KMS-11 (cell line): ENCODE measurements at regions not wholly inside any gene's neighbourhood (a gene's known extent, or its start where the extent isn't known, plus 50 kb on each side); places are given as distances from the start of the nearest gene placed in this dataset.

ENCODE experiments used
- H2AFZ ChIP-seq: fragments of 200-600 bp; sonication (generic); 2 replicates; pipeline ENCODE4 v1.6.1; 2016; ENCODE audit warnings: antibody characterized with exemption, mixed run types, low read depth
- H3K27ac ChIP-seq: fragments of 200-600 bp; sonication (generic); 2 replicates; pipeline ENCODE4 v1.6.1; 2016; ENCODE audit warnings: mild to moderate bottlenecking, mixed run types
- H3K27me3 ChIP-seq: fragments of 200-600 bp; sonication (generic); 2 replicates; pipeline ENCODE4 v1.6.1; 2017; ENCODE audit warnings: mild to moderate bottlenecking, low read depth, mixed run types, moderate library complexity; ENCODE audit not compliant: insufficient read depth
- H3K36me3 ChIP-seq: fragments of 200-600 bp; sonication (generic); 2 replicates; pipeline ENCODE4 v1.6.1; 2017; ENCODE audit warnings: mild to moderate bottlenecking, mixed run types; ENCODE audit not compliant: insufficient read depth
- H3K4me1 ChIP-seq: fragments of 200-600 bp; sonication (generic); 2 replicates; pipeline ENCODE4 v1.6.1; 2016; ENCODE audit warnings: mild to moderate bottlenecking, low read depth, mixed run types; ENCODE audit not compliant: poor library complexity, severe bottlenecking
- H3K4me2 ChIP-seq: fragments of 200-600 bp; sonication (generic); 2 replicates; pipeline ENCODE4 v1.7.0; 2016; ENCODE audit warnings: mild to moderate bottlenecking, mixed run types
- H3K4me3 ChIP-seq: fragments of 200-600 bp; sonication (generic); IDR thresholded peaks from 2 replicates; pipeline ENCODE4 v1.6.1; 2017; ENCODE audit warnings: low read depth, low read length, mixed read lengths; ENCODE audit not compliant: insufficient read depth
- H3K79me2 ChIP-seq: fragments of 200-600 bp; sonication (generic); 2 replicates; pipeline ENCODE4 v1.6.1; 2016; ENCODE audit warnings: low read depth, mixed run types; ENCODE audit not compliant: insufficient read depth
- H3K9ac ChIP-seq: fragments of 200-600 bp; sonication (generic); 2 replicates; pipeline ENCODE4 v1.6.1; 2016; ENCODE audit warnings: mild to moderate bottlenecking, mixed run types
- H4K20me1 ChIP-seq: fragments of 200-600 bp; sonication (generic); 2 replicates; pipeline ENCODE4 v1.6.1; 2016; ENCODE audit warnings: mild to moderate bottlenecking, mixed run types; ENCODE audit not compliant: insufficient read depth
- CTCF ChIP-seq: fragments of 200-600 bp; sonication (generic); conservative IDR thresholded peaks from 2 replicates; pipeline ENCODE4 v1.6.1; 2017; ENCODE audit warnings: low read depth, mild to moderate bottlenecking, antibody characterized with exemption, low read length, moderate library complexity, mixed read lengths

- Histone ChIP-seq H4K20me1 (no peaks in the 10 kb centered on the region), H3K9ac (no peak overlapping the region), H2AFZ (no peak overlapping the region), H3K4me3 (no peak overlapping the region), H3K4me1 (no peaks in the 10 kb centered on the region), H3K79me2 (no peaks in the 10 kb centered on the region), H3K4me2 (no peak overlapping the region), H3K27me3 (no peaks in the 10 kb centered on the region), H3K27ac (no peak overlapping the region), H3K36me3 (no peaks in the 10 kb centered on the region)
- TF ChIP-seq CTCF, result no peak
Observed at GRCh38 chrX:121245763-121246162, 198.4 kb downstream of the GLUD2 start.

DNA sequence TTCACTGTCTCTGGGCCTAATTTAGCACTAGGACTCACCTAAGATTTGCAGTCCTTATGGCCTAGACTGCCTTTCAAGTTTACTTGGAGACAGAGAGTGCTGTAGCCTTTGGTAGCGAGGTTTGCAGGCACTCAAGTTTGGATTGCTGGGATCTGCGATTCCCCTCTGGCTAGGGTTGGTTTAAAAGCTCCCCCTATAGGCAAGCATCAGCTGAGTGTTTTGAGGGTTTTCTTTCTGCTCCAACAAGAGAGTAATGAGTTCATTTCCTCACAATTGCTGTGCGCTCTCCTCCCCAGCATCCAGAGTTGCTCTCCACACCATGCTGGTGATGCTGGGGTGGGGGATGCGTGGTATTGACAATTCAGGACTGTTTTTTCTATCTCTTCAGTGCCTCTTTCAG lies 206.9 kb downstream of the GLUD2 start:
- Histone ChIP-seq H3K4me3 (no peak overlapping the region), H3K27me3 (no peaks in the 10 kb centered on the region), H3K79me2 (no peaks in the 10 kb centered on the region), H3K9ac (no peak overlapping the region), H2AFZ (no peak overlapping the region), H3K36me3 (no peaks in the 10 kb centered on the region), H3K27ac (no peak overlapping the region), H3K4me1 (no peaks in the 10 kb centered on the region), H3K4me2 (no peak overlapping the region), H4K20me1 (no peaks in the 10 kb centered on the region)
- TF ChIP-seq CTCF, result no peak

- H3K27me3 ChIP-seq, result no peaks in the 10 kb centered on the region
- H4K20me1 ChIP-seq, result no peaks in the 10 kb centered on the region
- H3K4me2 ChIP-seq, result no peak overlapping the region
- TF ChIP-seq CTCF, result no peak
- no peak overlapping the region for H2AFZ ChIP-seq
- H3K79me2 ChIP-seq, result no peaks in the 10 kb centered on the region
- no peaks in the 10 kb centered on the region for H3K4me1 ChIP-seq
- H3K9ac ChIP-seq, result no peak overlapping the region
- H3K36me3 ChIP-seq, result no peaks in the 10 kb centered on the region
- no peak overlapping the region for H3K4me3 ChIP-seq
- H3K27ac ChIP-seq, result no peak overlapping the region
Observed at GRCh38 chrX:121256647-121257046, 209.2 kb downstream of the GLUD2 start.

DNA sequence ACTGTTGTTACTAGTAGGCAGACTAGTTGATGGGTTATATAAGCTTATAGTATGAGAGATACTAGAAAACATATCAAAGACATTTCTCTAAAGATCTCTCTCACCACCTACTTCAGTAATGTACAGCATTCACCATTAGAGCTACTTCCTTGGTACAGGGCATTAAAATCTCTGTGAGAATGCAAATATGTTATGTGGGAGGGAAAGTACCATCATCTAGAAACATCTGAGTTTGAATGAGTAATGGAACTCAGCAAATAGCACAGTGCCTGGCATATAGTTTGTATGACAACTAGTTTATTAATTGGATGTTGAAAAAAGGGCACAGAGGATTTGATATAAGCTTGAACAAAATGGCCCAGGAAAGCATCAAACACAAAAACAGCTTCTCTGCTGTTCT lies 211.1 kb downstream of the GLUD2 start:
- no peak overlapping the region for H3K9ac ChIP-seq
- H3K4me2 ChIP-seq, result no peak overlapping the region
- no peak overlapping the region for H3K27ac ChIP-seq
- TF ChIP-seq CTCF, result no peak
- H3K36me3 ChIP-seq, result no peaks in the 10 kb centered on the region
- H3K4me1 ChIP-seq, result no peaks in the 10 kb centered on the region
- H2AFZ ChIP-seq, result no peak overlapping the region
- H4K20me1 ChIP-seq, result no peaks in the 10 kb centered on the region
- H3K79me2 ChIP-seq, result no peaks in the 10 kb centered on the region
- H3K4me3 ChIP-seq, result no peak overlapping the region
- no peaks in the 10 kb centered on the region for H3K27me3 ChIP-seq

GRCh38 chrX:121259170-121259569 lies 211.8 kb downstream of the GLUD2 start:
- Histone ChIP-seq H2AFZ (no peak overlapping the region), H3K4me3 (no peak overlapping the region), H4K20me1 (no peaks in the 10 kb centered on the region), H3K27me3 (no peaks in the 10 kb centered on the region), H3K4me1 (no peaks in the 10 kb centered on the region), H3K4me2 (no peak overlapping the region), H3K9ac (no peak overlapping the region), H3K27ac (no peak overlapping the region), H3K79me2 (no peaks in the 10 kb centered on the region), H3K36me3 (no peaks in the 10 kb centered on the region)
- TF ChIP-seq CTCF, result no peak
